GM23338 (cell line): ENCODE measurements at regions not wholly inside any gene's neighbourhood (a gene's known extent, or its start where the extent isn't known, plus 50 kb on each side); places are given as distances from the start of the nearest gene placed in this dataset.

Experiments used
- ATAC-seq: fragments of 200-7000 bp; cut with Tn5 transposase; 3 replicates; pipeline ENCODE4 v1.9.1; 2020
- DNase-seq: peaks from one replicate; pipeline ENCODE4 v3.0.0-alpha.2; 2015; ENCODE audit warnings: low spot score
- H2AFZ ChIP-seq: fragments of 200-600 bp; sonication (generic); 2 replicates; pipeline ENCODE4 v1.8.0; 2016; ENCODE audit warnings: antibody characterized with exemption, mild to moderate bottlenecking, moderate library complexity
- H3F3A ChIP-seq: fragments of 200-600 bp; sonication (generic); replicated peaks from 2 replicates; pipeline ENCODE4 v1.8.0; 2017; ENCODE audit warnings: antibody characterized with exemption, mixed run types, low read depth
- H3K27ac ChIP-seq: fragments of 200-600 bp; sonication (generic); 2 replicates; pipeline ENCODE4 v1.6.1; 2016; ENCODE audit warnings: low read depth
- H3K27me3 ChIP-seq: fragments of 200-600 bp; sonication (generic); 2 replicates; pipeline ENCODE4 v1.8.0; 2016; ENCODE audit warnings: mild to moderate bottlenecking, mixed run types, moderate library complexity; ENCODE audit not compliant: insufficient read depth
- H3K36me3 ChIP-seq: fragments of 200-600 bp; sonication (generic); 2 replicates; pipeline ENCODE4 v1.8.0; 2016; ENCODE audit warnings: mild to moderate bottlenecking; ENCODE audit not compliant: insufficient read depth
- H3K4me1 ChIP-seq: fragments of 200-600 bp; sonication (generic); 2 replicates; pipeline ENCODE4 v1.8.0; 2016; ENCODE audit warnings: mild to moderate bottlenecking, moderate library complexity; ENCODE audit not compliant: insufficient read depth
- H3K4me2 ChIP-seq: fragments of 200-600 bp; sonication (generic); 2 replicates; pipeline ENCODE4 v1.7.1; 2017; ENCODE audit warnings: mixed run types
- H3K4me3 ChIP-seq: fragments of 200-600 bp; sonication (generic); 2 replicates; pipeline ENCODE4 v1.6.1; 2016; ENCODE audit warnings: mixed run types
- H3K79me2 ChIP-seq: fragments of 200-600 bp; sonication (generic); replicated peaks from 2 replicates; pipeline ENCODE4 v1.8.0; 2017; ENCODE audit warnings: mild to moderate bottlenecking; ENCODE audit not compliant: insufficient read depth
- H3K9me2 ChIP-seq: fragments of 200-600 bp; sonication (generic); 2 replicates; pipeline ENCODE4 v1.8.0; 2017; ENCODE audit not compliant: insufficient read depth
- H4K20me1 ChIP-seq: fragments of 200-600 bp; sonication (generic); replicated peaks from 2 replicates; pipeline ENCODE4 v1.8.0; 2017; ENCODE audit warnings: mild to moderate bottlenecking; ENCODE audit not compliant: insufficient read depth
- H3K27ac Mint-ChIP-seq: 2 replicates; pipeline ENCODE4 v1.8.0; 2020; ENCODE audit warnings: inconsistent platforms, mild to moderate bottlenecking, moderate library complexity, mixed read lengths
- H3K27me3 Mint-ChIP-seq: 3 replicates; pipeline ENCODE4 v1.8.0; 2022; ENCODE audit warnings: low read depth, mild to moderate bottlenecking, moderate library complexity, mixed read lengths, inconsistent platforms; ENCODE audit not compliant: insufficient read depth, poor library complexity
- H3K36me3 Mint-ChIP-seq: 3 replicates; pipeline ENCODE4 v1.8.0; 2021; ENCODE audit warnings: low read depth, mild to moderate bottlenecking, inconsistent platforms, moderate library complexity, mixed read lengths
- H3K4me1 Mint-ChIP-seq: 3 replicates; pipeline ENCODE4 v1.8.0; 2020; ENCODE audit warnings: mild to moderate bottlenecking, inconsistent platforms, mixed read lengths
- H3K4me3 Mint-ChIP-seq: 3 replicates; pipeline ENCODE4 v1.8.0; 2021; ENCODE audit warnings: moderate library complexity, mild to moderate bottlenecking, inconsistent platforms, mixed read lengths
- H3K9me3 Mint-ChIP-seq: 3 replicates; pipeline ENCODE4 v1.8.0; 2020; ENCODE audit warnings: moderate library complexity, mild to moderate bottlenecking, inconsistent platforms, mixed read lengths
- CREB1 ChIP-seq: fragments of 250-450 bp; sonication (Bioruptor Pico); IDR thresholded peaks from 2 replicates; pipeline ENCODE4 v1.5.0; 2020; ENCODE audit warnings: low read depth, mild to moderate bottlenecking, moderate library complexity
- CTCF ChIP-seq, 2 experiments: fragments of 200-600 bp in 1 of 2; sonication (generic) in 1 of 2; conservative IDR thresholded peaks; 2 replicates each; pipeline versions ENCODE4 v1.5.1 to v1.6.1; 2016 to 2017; ENCODE audit warnings: antibody characterized with exemption in 2 of 2, low read depth in 2 of 2, mild to moderate bottlenecking in 2 of 2, moderate library complexity in 1 of 2
- ETS1 ChIP-seq: IDR thresholded peaks from 2 replicates; pipeline ENCODE4 v1.6.1; 2016; ENCODE audit warnings: antibody characterized with exemption
- EZH2 ChIP-seq: fragments of 200-600 bp; sonication (generic); IDR thresholded peaks from one replicate; pipeline ENCODE4 v1.8.0; 2017; ENCODE audit warnings: antibody characterized with exemption, mild to moderate bottlenecking, low read depth; ENCODE audit not compliant: unreplicated experiment
- EZH2phosphoT487 ChIP-seq: fragments of 200-600 bp; sonication (generic); IDR thresholded peaks from one replicate; pipeline ENCODE4 v1.8.1; 2018; ENCODE audit warnings: antibody characterized with exemption; ENCODE audit not compliant: unreplicated experiment
- JUNB ChIP-seq: IDR thresholded peaks from one replicate; pipeline ENCODE4 v1.6.1; 2016; ENCODE audit warnings: antibody characterized with exemption; ENCODE audit not compliant: unreplicated experiment
- NANOG ChIP-seq: IDR thresholded peaks from 2 replicates; pipeline ENCODE4 v1.6.1; 2016; ENCODE audit warnings: antibody characterized with exemption, borderline replicate concordance
- POLR2AphosphoS5 ChIP-seq: IDR thresholded peaks from 2 replicates; pipeline ENCODE4 v1.6.1; 2016; ENCODE audit warnings: antibody characterized with exemption, low read depth
- REST ChIP-seq: IDR thresholded peaks from one replicate; pipeline ENCODE4 v1.6.1; 2018; ENCODE audit warnings: antibody characterized with exemption; ENCODE audit not compliant: unreplicated experiment
- STAT1 ChIP-seq: IDR thresholded peaks from one replicate; pipeline ENCODE4 v1.6.1; 2016; ENCODE audit warnings: antibody characterized with exemption; ENCODE audit not compliant: unreplicated experiment
- ZNF114 ChIP-seq: fragments of 250-450 bp; sonication (Bioruptor Pico); IDR thresholded peaks from 2 replicates; pipeline ENCODE4 v1.5.0; 2020; ENCODE audit warnings: mild to moderate bottlenecking, moderate library complexity
- ZNF331 ChIP-seq: fragments of 250-450 bp; sonication (Bioruptor Pico); IDR thresholded peaks from 2 replicates; pipeline ENCODE4 v1.5.0; 2020; ENCODE audit warnings: low read depth, mild to moderate bottlenecking, moderate library complexity
- ZNF462 ChIP-seq: fragments of 250-450 bp; sonication (Bioruptor Pico); IDR thresholded peaks from 2 replicates; pipeline ENCODE4 v1.5.0; 2020; ENCODE audit warnings: mild to moderate bottlenecking, moderate library complexity

GRCh38 chr11:82003024-82003423 lies 730.6 kb downstream of the FAM181B start:
- Histone ChIP-seq H3K36me3 (no peaks in the 10 kb centered on the region), H3K27ac (no peak overlapping the region), H3F3A (no peaks in the 10 kb centered on the region), H3K4me1 (peaks cover 5% of the 10 kb centered on the region; the same call in 1 of the 2 replicates), H3K27me3 (no peaks in the 10 kb centered on the region), H4K20me1 (no peaks in the 10 kb centered on the region), H3K79me2 (no peaks in the 10 kb centered on the region), H3K4me2 (no peak overlapping the region), H2AFZ (no peak overlapping the region), H3K4me3 (no peak overlapping the region), H3K9me2 (0 out of 2 replicates have a peak, but pooled peaks cover 10% of the 10 kb centered on the region)
- no peaks in the 10 kb centered on the region; the same call in 2 of the 3 replicates for H3K36me3 Mint-ChIP-seq
- TF ChIP-seq STAT1 (no peak), NANOG (no peak), POLR2AphosphoS5 (no peak), ZNF462 (no peak), CTCF (conservative IDR thresholded peaks at IDR 0.05; ENCODE audit: low read depth in 2 of 2) (no peak), EZH2phosphoT487 (no peak), JUNB (no peak), REST (no peak), ETS1 (no peak), EZH2 (no peak), ZNF331 (CRISPR knock-in tag) (no peak), ZNF114 (CRISPR knock-in tag) (no peak), CREB1 (CRISPR knock-in tag) (no peak)
- peaks cover 5% of the 10 kb centered on the region for H3K4me1 Mint-ChIP-seq
- no peak for ATAC-seq
- no peak for DNase-seq
- no peaks in the 10 kb centered on the region for H3K9me3 Mint-ChIP-seq
- H3K27ac Mint-ChIP-seq, result no peak overlapping the region
- H3K27me3 Mint-ChIP-seq, result no peaks in the 10 kb centered on the region
- H3K4me3 Mint-ChIP-seq, result no peak overlapping the region
